GM23338 (cell line): ENCODE measurements at regions not wholly inside any gene's neighbourhood (a gene's known extent, or its start where the extent isn't known, plus 50 kb on each side); places are given as distances from the start of the nearest gene placed in this dataset.

Source experiments
- ATAC-seq: fragments of 200-7000 bp; cut with Tn5 transposase; 3 replicates; pipeline ENCODE4 v1.9.1; 2020
- DNase-seq: peaks from one replicate; pipeline ENCODE4 v3.0.0-alpha.2; 2015; ENCODE audit warnings: low spot score
- H2AFZ ChIP-seq: fragments of 200-600 bp; sonication (generic); 2 replicates; pipeline ENCODE4 v1.8.0; 2016; ENCODE audit warnings: antibody characterized with exemption, mild to moderate bottlenecking, moderate library complexity
- H3F3A ChIP-seq: fragments of 200-600 bp; sonication (generic); replicated peaks from 2 replicates; pipeline ENCODE4 v1.8.0; 2017; ENCODE audit warnings: antibody characterized with exemption, mixed run types, low read depth
- H3K27ac ChIP-seq: fragments of 200-600 bp; sonication (generic); 2 replicates; pipeline ENCODE4 v1.6.1; 2016; ENCODE audit warnings: low read depth
- H3K27me3 ChIP-seq: fragments of 200-600 bp; sonication (generic); 2 replicates; pipeline ENCODE4 v1.8.0; 2016; ENCODE audit warnings: mild to moderate bottlenecking, mixed run types, moderate library complexity; ENCODE audit not compliant: insufficient read depth
- H3K36me3 ChIP-seq: fragments of 200-600 bp; sonication (generic); 2 replicates; pipeline ENCODE4 v1.8.0; 2016; ENCODE audit warnings: mild to moderate bottlenecking; ENCODE audit not compliant: insufficient read depth
- H3K4me1 ChIP-seq: fragments of 200-600 bp; sonication (generic); 2 replicates; pipeline ENCODE4 v1.8.0; 2016; ENCODE audit warnings: mild to moderate bottlenecking, moderate library complexity; ENCODE audit not compliant: insufficient read depth
- H3K4me2 ChIP-seq: fragments of 200-600 bp; sonication (generic); 2 replicates; pipeline ENCODE4 v1.7.1; 2017; ENCODE audit warnings: mixed run types
- H3K4me3 ChIP-seq: fragments of 200-600 bp; sonication (generic); 2 replicates; pipeline ENCODE4 v1.6.1; 2016; ENCODE audit warnings: mixed run types
- H3K79me2 ChIP-seq: fragments of 200-600 bp; sonication (generic); replicated peaks from 2 replicates; pipeline ENCODE4 v1.8.0; 2017; ENCODE audit warnings: mild to moderate bottlenecking; ENCODE audit not compliant: insufficient read depth
- H3K9me2 ChIP-seq: fragments of 200-600 bp; sonication (generic); 2 replicates; pipeline ENCODE4 v1.8.0; 2017; ENCODE audit not compliant: insufficient read depth
- H4K20me1 ChIP-seq: fragments of 200-600 bp; sonication (generic); replicated peaks from 2 replicates; pipeline ENCODE4 v1.8.0; 2017; ENCODE audit warnings: mild to moderate bottlenecking; ENCODE audit not compliant: insufficient read depth
- H3K27ac Mint-ChIP-seq: 2 replicates; pipeline ENCODE4 v1.8.0; 2020; ENCODE audit warnings: inconsistent platforms, mild to moderate bottlenecking, moderate library complexity, mixed read lengths
- H3K27me3 Mint-ChIP-seq: 3 replicates; pipeline ENCODE4 v1.8.0; 2022; ENCODE audit warnings: low read depth, mild to moderate bottlenecking, moderate library complexity, mixed read lengths, inconsistent platforms; ENCODE audit not compliant: insufficient read depth, poor library complexity
- H3K36me3 Mint-ChIP-seq: 3 replicates; pipeline ENCODE4 v1.8.0; 2021; ENCODE audit warnings: low read depth, mild to moderate bottlenecking, inconsistent platforms, moderate library complexity, mixed read lengths
- H3K4me1 Mint-ChIP-seq: 3 replicates; pipeline ENCODE4 v1.8.0; 2020; ENCODE audit warnings: mild to moderate bottlenecking, inconsistent platforms, mixed read lengths
- H3K4me3 Mint-ChIP-seq: 3 replicates; pipeline ENCODE4 v1.8.0; 2021; ENCODE audit warnings: moderate library complexity, mild to moderate bottlenecking, inconsistent platforms, mixed read lengths
- H3K9me3 Mint-ChIP-seq: 3 replicates; pipeline ENCODE4 v1.8.0; 2020; ENCODE audit warnings: moderate library complexity, mild to moderate bottlenecking, inconsistent platforms, mixed read lengths
- CREB1 ChIP-seq: fragments of 250-450 bp; sonication (Bioruptor Pico); IDR thresholded peaks from 2 replicates; pipeline ENCODE4 v1.5.0; 2020; ENCODE audit warnings: low read depth, mild to moderate bottlenecking, moderate library complexity
- EZH2 ChIP-seq: fragments of 200-600 bp; sonication (generic); IDR thresholded peaks from one replicate; pipeline ENCODE4 v1.8.0; 2017; ENCODE audit warnings: antibody characterized with exemption, mild to moderate bottlenecking, low read depth; ENCODE audit not compliant: unreplicated experiment
- EZH2phosphoT487 ChIP-seq: fragments of 200-600 bp; sonication (generic); IDR thresholded peaks from one replicate; pipeline ENCODE4 v1.8.1; 2018; ENCODE audit warnings: antibody characterized with exemption; ENCODE audit not compliant: unreplicated experiment
- JUNB ChIP-seq: IDR thresholded peaks from one replicate; pipeline ENCODE4 v1.6.1; 2016; ENCODE audit warnings: antibody characterized with exemption; ENCODE audit not compliant: unreplicated experiment
- NANOG ChIP-seq: IDR thresholded peaks from 2 replicates; pipeline ENCODE4 v1.6.1; 2016; ENCODE audit warnings: antibody characterized with exemption, borderline replicate concordance
- POLR2AphosphoS5 ChIP-seq: IDR thresholded peaks from 2 replicates; pipeline ENCODE4 v1.6.1; 2016; ENCODE audit warnings: antibody characterized with exemption, low read depth
- ZNF114 ChIP-seq: fragments of 250-450 bp; sonication (Bioruptor Pico); IDR thresholded peaks from 2 replicates; pipeline ENCODE4 v1.5.0; 2020; ENCODE audit warnings: mild to moderate bottlenecking, moderate library complexity
- ZNF331 ChIP-seq: fragments of 250-450 bp; sonication (Bioruptor Pico); IDR thresholded peaks from 2 replicates; pipeline ENCODE4 v1.5.0; 2020; ENCODE audit warnings: low read depth, mild to moderate bottlenecking, moderate library complexity
- TF ChIP-seq, protein P1 (sequence below): IDR thresholded peaks from 2 replicates; pipeline ENCODE4 v1.6.1; 2016; ENCODE audit warnings: antibody characterized with exemption
- TF ChIP-seq, protein P2 (sequence below): IDR thresholded peaks from one replicate; pipeline ENCODE4 v1.6.1; 2018; ENCODE audit warnings: antibody characterized with exemption; ENCODE audit not compliant: unreplicated experiment
- TF ChIP-seq, protein P3 (sequence below), 2 experiments: fragments of 200-600 bp in 1 of 2; sonication (generic) in 1 of 2; conservative IDR thresholded peaks; 2 replicates each; pipeline versions ENCODE4 v1.5.1 to v1.6.1; 2016 to 2017; ENCODE audit warnings: antibody characterized with exemption in 2 of 2, low read depth in 2 of 2, mild to moderate bottlenecking in 2 of 2, moderate library complexity in 1 of 2

DNA sequence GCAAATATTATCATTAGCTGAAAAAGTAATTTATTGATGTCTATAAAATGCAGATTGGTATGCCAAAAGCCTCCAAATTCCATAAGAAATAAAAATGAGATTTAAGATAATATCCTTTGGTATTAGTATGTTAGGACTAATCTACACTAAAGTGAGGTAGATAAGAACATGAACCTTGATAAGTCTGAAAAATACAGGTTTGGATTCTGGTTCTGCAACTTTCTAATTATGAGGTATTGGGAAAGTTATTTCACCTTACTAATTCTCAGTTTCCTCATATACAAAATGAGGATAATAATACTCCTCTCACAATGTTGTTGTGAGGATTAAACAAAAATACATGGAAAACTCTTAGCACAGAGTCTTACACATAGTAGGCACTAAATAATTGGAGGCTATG lies 300.1 kb downstream of the NNT start:
- Histone ChIP-seq H2AFZ (no peak overlapping the region), H3K4me2 (no peak overlapping the region), H3K4me1 (no peaks in the 10 kb centered on the region), H3K79me2 (no peaks in the 10 kb centered on the region), H3K4me3 (no peak overlapping the region), H3K27ac (no peak overlapping the region), H3K9me2 (peaks cover 4% of the 10 kb centered on the region), H3K36me3 (no peaks in the 10 kb centered on the region), H3K27me3 (no peaks in the 10 kb centered on the region), H4K20me1 (no peaks in the 10 kb centered on the region), H3F3A (no peaks in the 10 kb centered on the region)
- H3K9me3 Mint-ChIP-seq, result peaks cover 2% of the 10 kb centered on the region; the same call in 1 of the 3 replicates
- H3K27me3 Mint-ChIP-seq, result peaks cover 2% of the 10 kb centered on the region
- ATAC-seq (no peak), DNase-seq (no peak)
- no peaks in the 10 kb centered on the region; the same call in 2 of the 3 replicates for H3K4me1 Mint-ChIP-seq
- H3K4me3 Mint-ChIP-seq, result no peak overlapping the region
- no peak overlapping the region for H3K27ac Mint-ChIP-seq
- H3K36me3 Mint-ChIP-seq, result no peaks in the 10 kb centered on the region
- TF ChIP-seq NANOG (no peak), ZNF331 (no peak)

DNA sequence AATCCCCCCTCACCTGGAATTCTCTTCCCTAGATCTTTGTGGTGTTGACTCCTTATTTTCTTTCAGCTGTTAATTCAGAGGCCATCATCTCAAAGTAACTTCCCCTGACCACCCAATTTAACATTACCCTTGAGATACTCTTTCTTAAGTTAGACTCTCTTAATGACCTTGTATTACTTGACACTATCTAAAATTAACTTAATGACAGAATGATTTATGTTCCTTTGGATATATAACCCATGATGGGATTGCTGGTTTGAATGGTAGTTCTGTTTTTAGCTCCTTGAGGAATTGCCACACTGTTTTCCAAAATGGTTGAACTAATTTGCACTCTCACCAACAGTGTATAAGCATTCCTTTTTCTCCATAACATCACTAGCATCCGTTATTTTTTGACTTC lies 298.0 kb downstream of the NNT start:
- no peaks in the 10 kb centered on the region for H3K4me1 ChIP-seq
- H3K4me3 ChIP-seq, result no peak overlapping the region
- no peak for ATAC-seq
- no peaks in the 10 kb centered on the region for H3K36me3 ChIP-seq
- no peaks in the 10 kb centered on the region for H4K20me1 ChIP-seq
- H3K27me3 Mint-ChIP-seq, result peaks cover 2% of the 10 kb centered on the region
- H3K79me2 ChIP-seq, result no peaks in the 10 kb centered on the region
- H3K27me3 ChIP-seq, result no peaks in the 10 kb centered on the region
- no peaks in the 10 kb centered on the region for H3K9me3 Mint-ChIP-seq
- H3K4me3 Mint-ChIP-seq, result no peak overlapping the region
- no peaks in the 10 kb centered on the region for H3K36me3 Mint-ChIP-seq
- no peaks in the 10 kb centered on the region for H3K4me1 Mint-ChIP-seq
- no peak overlapping the region for H3K27ac Mint-ChIP-seq
- H3K9me2 ChIP-seq, result no peaks in the 10 kb centered on the region; the same call in 1 of the 2 replicates
- no peak overlapping the region for H3K4me2 ChIP-seq
- H3K27ac ChIP-seq, result no peak overlapping the region
- H2AFZ ChIP-seq, result no peak overlapping the region
- no peaks in the 10 kb centered on the region for H3F3A ChIP-seq
- DNase-seq, result no peak
- no peak for TF ChIP-seq ZNF331
- no peak for TF ChIP-seq EZH2
- no peak for TF ChIP-seq POLR2AphosphoS5
- TF ChIP-seq JUNB, result no peak
- no peak for TF ChIP-seq CREB1 (CRISPR knock-in tag)
- no peak for TF ChIP-seq EZH2phosphoT487
- TF ChIP-seq ZNF114 (CRISPR knock-in tag), result no peak
- TF ChIP-seq, protein P1, sequence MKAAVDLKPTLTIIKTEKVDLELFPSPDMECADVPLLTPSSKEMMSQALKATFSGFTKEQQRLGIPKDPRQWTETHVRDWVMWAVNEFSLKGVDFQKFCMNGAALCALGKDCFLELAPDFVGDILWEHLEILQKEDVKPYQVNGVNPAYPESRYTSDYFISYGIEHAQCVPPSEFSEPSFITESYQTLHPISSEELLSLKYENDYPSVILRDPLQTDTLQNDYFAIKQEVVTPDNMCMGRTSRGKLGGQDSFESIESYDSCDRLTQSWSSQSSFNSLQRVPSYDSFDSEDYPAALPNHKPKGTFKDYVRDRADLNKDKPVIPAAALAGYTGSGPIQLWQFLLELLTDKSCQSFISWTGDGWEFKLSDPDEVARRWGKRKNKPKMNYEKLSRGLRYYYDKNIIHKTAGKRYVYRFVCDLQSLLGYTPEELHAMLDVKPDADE, result no peak
- TF ChIP-seq NANOG, result no peak
- TF ChIP-seq, protein P2, sequence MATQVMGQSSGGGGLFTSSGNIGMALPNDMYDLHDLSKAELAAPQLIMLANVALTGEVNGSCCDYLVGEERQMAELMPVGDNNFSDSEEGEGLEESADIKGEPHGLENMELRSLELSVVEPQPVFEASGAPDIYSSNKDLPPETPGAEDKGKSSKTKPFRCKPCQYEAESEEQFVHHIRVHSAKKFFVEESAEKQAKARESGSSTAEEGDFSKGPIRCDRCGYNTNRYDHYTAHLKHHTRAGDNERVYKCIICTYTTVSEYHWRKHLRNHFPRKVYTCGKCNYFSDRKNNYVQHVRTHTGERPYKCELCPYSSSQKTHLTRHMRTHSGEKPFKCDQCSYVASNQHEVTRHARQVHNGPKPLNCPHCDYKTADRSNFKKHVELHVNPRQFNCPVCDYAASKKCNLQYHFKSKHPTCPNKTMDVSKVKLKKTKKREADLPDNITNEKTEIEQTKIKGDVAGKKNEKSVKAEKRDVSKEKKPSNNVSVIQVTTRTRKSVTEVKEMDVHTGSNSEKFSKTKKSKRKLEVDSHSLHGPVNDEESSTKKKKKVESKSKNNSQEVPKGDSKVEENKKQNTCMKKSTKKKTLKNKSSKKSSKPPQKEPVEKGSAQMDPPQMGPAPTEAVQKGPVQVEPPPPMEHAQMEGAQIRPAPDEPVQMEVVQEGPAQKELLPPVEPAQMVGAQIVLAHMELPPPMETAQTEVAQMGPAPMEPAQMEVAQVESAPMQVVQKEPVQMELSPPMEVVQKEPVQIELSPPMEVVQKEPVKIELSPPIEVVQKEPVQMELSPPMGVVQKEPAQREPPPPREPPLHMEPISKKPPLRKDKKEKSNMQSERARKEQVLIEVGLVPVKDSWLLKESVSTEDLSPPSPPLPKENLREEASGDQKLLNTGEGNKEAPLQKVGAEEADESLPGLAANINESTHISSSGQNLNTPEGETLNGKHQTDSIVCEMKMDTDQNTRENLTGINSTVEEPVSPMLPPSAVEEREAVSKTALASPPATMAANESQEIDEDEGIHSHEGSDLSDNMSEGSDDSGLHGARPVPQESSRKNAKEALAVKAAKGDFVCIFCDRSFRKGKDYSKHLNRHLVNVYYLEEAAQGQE, result no peak
- TF ChIP-seq, protein P3, sequence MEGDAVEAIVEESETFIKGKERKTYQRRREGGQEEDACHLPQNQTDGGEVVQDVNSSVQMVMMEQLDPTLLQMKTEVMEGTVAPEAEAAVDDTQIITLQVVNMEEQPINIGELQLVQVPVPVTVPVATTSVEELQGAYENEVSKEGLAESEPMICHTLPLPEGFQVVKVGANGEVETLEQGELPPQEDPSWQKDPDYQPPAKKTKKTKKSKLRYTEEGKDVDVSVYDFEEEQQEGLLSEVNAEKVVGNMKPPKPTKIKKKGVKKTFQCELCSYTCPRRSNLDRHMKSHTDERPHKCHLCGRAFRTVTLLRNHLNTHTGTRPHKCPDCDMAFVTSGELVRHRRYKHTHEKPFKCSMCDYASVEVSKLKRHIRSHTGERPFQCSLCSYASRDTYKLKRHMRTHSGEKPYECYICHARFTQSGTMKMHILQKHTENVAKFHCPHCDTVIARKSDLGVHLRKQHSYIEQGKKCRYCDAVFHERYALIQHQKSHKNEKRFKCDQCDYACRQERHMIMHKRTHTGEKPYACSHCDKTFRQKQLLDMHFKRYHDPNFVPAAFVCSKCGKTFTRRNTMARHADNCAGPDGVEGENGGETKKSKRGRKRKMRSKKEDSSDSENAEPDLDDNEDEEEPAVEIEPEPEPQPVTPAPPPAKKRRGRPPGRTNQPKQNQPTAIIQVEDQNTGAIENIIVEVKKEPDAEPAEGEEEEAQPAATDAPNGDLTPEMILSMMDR (conservative IDR thresholded peaks at IDR 0.05; ENCODE audit: low read depth in 2 of 2), result no peak
